ENCODE measurements at regions not wholly inside any gene's neighbourhood (a gene's known extent, or its start where the extent isn't known, plus 50 kb on each side); places are given as distances from the start of the nearest gene placed in this dataset.

- Histone ChIP-seq H3K9me3 (peaks cover 12% of the 10 kb centered on the region), H3K36me3 (ENCODE audit: control insufficient read depth, insufficient read depth, low read length) (no peaks in the 10 kb centered on the region), H3K4me3 (ENCODE audit: low read depth, low read length) (no peak overlapping the region), H3K27me3 (replicated peaks; ENCODE audit: control insufficient read depth, insufficient read depth, low read length) (no peaks in the 10 kb centered on the region), H3K4me1 (no peaks in the 10 kb centered on the region)
- no peak overlapping the region for H3K4me3 Mint-ChIP-seq (ENCODE audit: unreplicated experiment)
- TF ChIP-seq CTCF (IDR thresholded peaks at IDR 0.05; ENCODE audit: insufficient read depth in 1 of 2, low read depth in 1 of 2, low read length in 1 of 2, severe bottlenecking in 1 of 2, unreplicated experiment in 1 of 2), result no peak
- no peak for DNase-seq
- H3K4me1 Mint-ChIP-seq (ENCODE audit: low read depth, unreplicated experiment), result no peaks in the 10 kb centered on the region
- POLR2A ChIA-PET, result no interaction called here
- peaks cover 16% of the 10 kb centered on the region for H3K9me3 Mint-ChIP-seq (ENCODE audit: unreplicated experiment)
- H3K27ac Mint-ChIP-seq (ENCODE audit: unreplicated experiment), result no peak overlapping the region
- H3K36me3 Mint-ChIP-seq (ENCODE audit: insufficient read depth, unreplicated experiment), result no peaks in the 10 kb centered on the region
- peaks cover 20% of the 10 kb centered on the region for H3K27me3 Mint-ChIP-seq (ENCODE audit: insufficient read depth, unreplicated experiment)
- BruUV-seq (replicated peaks), result no TSS peak
- CTCF ChIA-PET, result no interaction called here
- intact Hi-C loops (cut with micrococcal nuclease; ENCODE audit: unreplicated experiment), result no loop called here
Measured at GRCh38 chr2:41686156-41686555, 361.7 kb upstream of the PKDCC start.

- Mint-ChIP-seq H3K27ac (ENCODE audit: unreplicated experiment) (no peak overlapping the region), H3K27me3 (ENCODE audit: insufficient read depth, unreplicated experiment) (peaks cover 10% of the 10 kb centered on the region), H3K4me3 (ENCODE audit: unreplicated experiment) (no peak overlapping the region), H3K36me3 (ENCODE audit: insufficient read depth, unreplicated experiment) (no peaks in the 10 kb centered on the region), H3K4me1 (ENCODE audit: low read depth, unreplicated experiment) (no peaks in the 10 kb centered on the region), H3K9me3 (ENCODE audit: unreplicated experiment) (no peaks in the 10 kb centered on the region)
- intact Hi-C loops (cut with micrococcal nuclease; ENCODE audit: unreplicated experiment), result no loop called here
- no TSS peak for BruUV-seq (replicated peaks)
- no peaks in the 10 kb centered on the region for H3K36me3 ChIP-seq (ENCODE audit: control insufficient read depth, insufficient read depth, low read length)
- CTCF ChIA-PET, result no interaction called here
- no peak for DNase-seq
- H3K4me1 ChIP-seq, result no peaks in the 10 kb centered on the region
- H3K9me3 ChIP-seq, result no peaks in the 10 kb centered on the region
- POLR2A ChIA-PET, result no interaction called here
- no peak for TF ChIP-seq CTCF (IDR thresholded peaks at IDR 0.05; ENCODE audit: insufficient read depth in 1 of 2, low read depth in 1 of 2, low read length in 1 of 2, severe bottlenecking in 1 of 2, unreplicated experiment in 1 of 2)
- peaks cover 2% of the 10 kb centered on the region; the same call in 1 of the 2 replicates for H3K27me3 ChIP-seq (replicated peaks; ENCODE audit: control insufficient read depth, insufficient read depth, low read length)
- H3K4me3 ChIP-seq (ENCODE audit: low read depth, low read length), result no peak overlapping the region
Measured at GRCh38 chr2:41691561-41691960, 356.3 kb upstream of the PKDCC start.

- H3K9me3 Mint-ChIP-seq (ENCODE audit: unreplicated experiment), result no peaks in the 10 kb centered on the region
- BruUV-seq (replicated peaks), result no TSS peak
Measured at GRCh38 chr2:41694536-41695049, 353.2 kb upstream of the PKDCC start.

More at GRCh38 chr2:41694536-41695049, 353.2 kb upstream of the PKDCC start:
- no peak for TF ChIP-seq CTCF (IDR thresholded peaks at IDR 0.05; ENCODE audit: insufficient read depth in 1 of 2, low read depth in 1 of 2, low read length in 1 of 2, severe bottlenecking in 1 of 2, unreplicated experiment in 1 of 2)
- ChIA-PET CTCF (no interaction called here), POLR2A (no interaction called here)
- intact Hi-C loops (cut with micrococcal nuclease; ENCODE audit: unreplicated experiment), result no loop called here
- peaks cover 2% of the 10 kb centered on the region; the same call in 1 of the 2 replicates for H3K27me3 ChIP-seq (replicated peaks; ENCODE audit: control insufficient read depth, insufficient read depth, low read length)
- H3K9me3 ChIP-seq, result no peaks in the 10 kb centered on the region
- no peaks in the 10 kb centered on the region for H3K4me1 ChIP-seq
- no peak overlapping the region for H3K27ac Mint-ChIP-seq (ENCODE audit: unreplicated experiment)
- H3K4me1 Mint-ChIP-seq (ENCODE audit: low read depth, unreplicated experiment), result no peaks in the 10 kb centered on the region
- H3K36me3 Mint-ChIP-seq (ENCODE audit: insufficient read depth, unreplicated experiment), result no peaks in the 10 kb centered on the region
- no peak overlapping the region for H3K4me3 Mint-ChIP-seq (ENCODE audit: unreplicated experiment)
- no peak overlapping the region for H3K4me3 ChIP-seq (ENCODE audit: low read depth, low read length)
- H3K27me3 Mint-ChIP-seq (ENCODE audit: insufficient read depth, unreplicated experiment), result peaks cover 12% of the 10 kb centered on the region
- DNase-seq, result no peak
- no peaks in the 10 kb centered on the region for H3K36me3 ChIP-seq (ENCODE audit: control insufficient read depth, insufficient read depth, low read length)
